DOHH2 (cell line): ENCODE measurements at regions not wholly inside any gene's neighbourhood (a gene's known extent, or its start where the extent isn't known, plus 50 kb on each side); places are given as distances from the start of the nearest gene placed in this dataset.

Source experiments
- CTCF ChIP-seq: fragments of 200-600 bp; sonication (generic); IDR thresholded peaks from one replicate; pipeline ENCODE4 v1.5.1; 2014; ENCODE audit warnings: antibody characterized with exemption, mild to moderate bottlenecking, low read depth, low read length; ENCODE audit not compliant: poor library complexity, severe bottlenecking
- EZH2phosphoT487 ChIP-seq: fragments of 200-600 bp; sonication (generic); IDR thresholded peaks from 2 replicates; pipeline ENCODE4 v1.6.1; 2017; ENCODE audit warnings: borderline replicate concordance, mild to moderate bottlenecking, antibody characterized with exemption, low read length, moderate library complexity, mixed read lengths

GRCh38 chr3:43953814-43954692 lies 263.3 kb downstream of the ABHD5 start:
- TF ChIP-seq CTCF (no peak), EZH2phosphoT487 (no peak)
